Fibroblast of the aortic adventitia (primary cell): ENCODE measurements at regions not wholly inside any gene's neighbourhood (a gene's known extent, or its start where the extent isn't known, plus 50 kb on each side); places are given as distances from the start of the nearest gene placed in this dataset.
"Not testable (repeated sequence)": the region's sequence is repeated elsewhere in the genome, so short reads cannot be mapped to it uniquely, and the experiment has no call there.

Experiments
- DNase-seq: peaks from one replicate; pipeline ENCODE4 v3.0.0-alpha.2; 2010; ENCODE audit warnings: low read depth
- H3K4me3 ChIP-seq: 2 replicates; pipeline ENCODE4 v1.5.1; 2011; ENCODE audit warnings: low read depth, mild to moderate bottlenecking, control low read depth, low read length, moderate library complexity
- CTCF ChIP-seq: IDR thresholded peaks from 2 replicates; pipeline ENCODE4 v1.5.1; 2011; ENCODE audit warnings: mild to moderate bottlenecking, low read length, control low read depth, inconsistent platforms; ENCODE audit not compliant: insufficient read depth

GRCh38 chr6:85085875-85086274, 321.5 kb upstream of the TBX18 start:
- no peak overlapping the region for H3K4me3 ChIP-seq
- DNase-seq, result no peak
- TF ChIP-seq CTCF, result no peak

DNA sequence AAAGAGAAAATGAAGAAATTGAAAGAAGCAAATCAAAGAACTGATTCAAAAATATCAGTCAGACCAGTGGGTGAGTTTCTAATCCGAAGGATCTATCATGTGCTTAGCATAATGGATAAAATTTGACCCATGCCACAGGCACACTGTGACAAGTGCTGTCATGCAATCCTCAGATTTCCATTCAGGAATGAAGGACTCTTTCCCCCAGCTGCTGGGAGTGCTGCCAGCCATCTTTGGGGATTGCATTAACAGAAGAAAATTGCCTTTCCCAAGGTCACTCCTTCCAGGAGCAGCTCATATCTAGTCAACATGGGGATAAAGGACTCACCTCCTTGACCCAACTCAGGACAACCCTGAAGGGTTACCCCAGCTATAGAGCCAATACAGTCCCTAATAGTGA, 316.7 kb upstream of the TBX18 start:
- DNase-seq, result no peak
- TF ChIP-seq CTCF, result no peak
- H3K4me3 ChIP-seq, result no peak overlapping the region

DNA sequence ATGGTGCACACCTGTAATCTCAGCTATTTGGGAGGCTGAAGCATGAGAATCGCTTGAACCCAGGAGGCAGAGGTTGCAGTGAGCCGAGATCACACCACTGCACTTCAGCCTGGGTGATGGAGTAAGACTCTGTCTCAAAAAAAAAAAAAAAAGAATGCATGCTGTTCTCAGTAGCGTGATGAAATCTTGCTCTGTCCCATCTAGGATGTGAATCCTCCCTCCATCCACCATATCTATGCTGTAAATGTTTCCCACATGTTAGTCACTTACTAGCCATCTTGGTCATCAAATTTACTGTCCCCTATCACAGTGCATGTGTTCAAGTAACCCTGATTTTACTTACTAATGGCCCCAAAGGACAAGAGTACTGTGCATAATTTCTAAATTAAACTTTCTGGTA, 315.4 kb upstream of the TBX18 start:
- no peak overlapping the region for H3K4me3 ChIP-seq
- DNase-seq, result no peak

GRCh38 chr6:85078058-85078457, 313.7 kb upstream of the TBX18 start:
- no peak overlapping the region for H3K4me3 ChIP-seq
- peak; percentile 78 for DNase-seq
- no peak for TF ChIP-seq CTCF

More for the DNA sequence above, 315.4 kb upstream of the TBX18 start:
- TF ChIP-seq CTCF, result no peak

GRCh38 chr6:85077098-85077497, 312.7 kb upstream of the TBX18 start:
- H3K4me3 ChIP-seq, result no peak overlapping the region
- no peak for TF ChIP-seq CTCF
- no peak for DNase-seq

DNA sequence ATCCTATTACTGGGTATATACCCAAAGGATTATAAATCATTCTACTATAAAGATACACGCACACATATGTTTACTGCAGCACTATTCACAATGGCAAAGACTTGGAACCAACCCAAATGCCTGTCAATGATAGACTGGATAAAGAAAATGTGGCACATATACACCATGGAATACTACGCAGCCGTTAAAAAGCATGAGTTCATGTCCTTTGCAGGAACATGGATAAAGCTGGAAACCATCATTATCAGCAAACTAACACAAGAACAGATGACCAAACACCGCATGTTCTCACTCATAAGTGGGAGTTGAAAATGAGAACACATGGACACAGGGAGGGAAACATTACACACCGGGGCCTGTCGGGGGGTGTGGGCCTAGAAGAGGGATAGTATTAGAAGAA, 307.4 kb upstream of the TBX18 start:
- not testable (repeated sequence) for H3K4me3 ChIP-seq, DNase-seq

DNA sequence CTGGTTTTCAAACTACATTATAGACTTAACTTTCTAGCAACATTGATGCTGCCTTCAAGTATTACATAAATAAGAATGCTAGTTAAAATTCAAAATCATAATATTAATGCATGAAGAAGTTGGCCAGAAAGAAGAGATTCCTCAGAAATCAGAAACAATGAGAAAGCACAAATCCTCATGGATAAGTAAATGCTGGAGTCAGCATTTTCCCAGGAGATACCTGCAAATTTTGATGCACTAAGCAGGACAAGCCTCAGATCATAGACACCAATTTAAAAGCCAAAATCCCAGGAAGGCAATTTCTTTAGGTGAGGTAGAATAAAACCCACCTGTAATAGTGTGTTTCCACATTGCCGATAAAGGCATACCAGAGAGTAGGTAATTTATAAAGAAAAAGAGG, 305.2 kb upstream of the TBX18 start:
- no peak for DNase-seq
- no peak for TF ChIP-seq CTCF
- no peak overlapping the region for H3K4me3 ChIP-seq

DNA sequence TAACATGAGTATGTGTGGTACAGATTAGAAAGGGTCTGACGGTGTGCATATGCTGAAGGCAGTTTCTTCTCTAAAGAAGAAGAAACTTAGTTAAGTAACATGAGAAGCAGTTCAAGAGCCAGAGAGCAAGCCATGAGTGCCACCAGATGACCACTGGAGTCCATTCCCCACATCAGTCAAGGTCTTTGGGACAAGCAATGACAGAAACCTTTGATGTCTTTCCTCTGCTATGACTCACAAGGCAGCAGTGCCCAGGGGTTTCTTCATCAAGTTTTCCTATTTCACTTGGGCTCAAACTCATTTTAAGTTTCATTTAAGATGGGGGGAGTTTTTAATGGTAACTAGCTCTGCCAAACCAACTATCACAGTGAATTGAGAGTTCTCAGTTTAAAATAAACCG, 303.8 kb upstream of the TBX18 start:
- DNase-seq, result no peak
- H3K4me3 ChIP-seq, result no peak overlapping the region
- no peak for TF ChIP-seq CTCF
